A549 (cell line): ENCODE measurements at regions not wholly inside any gene's neighbourhood (a gene's known extent, or its start where the extent isn't known, plus 50 kb on each side); places are given as distances from the start of the nearest gene placed in this dataset.

Source experiments
- ATAC-seq, 2 experiments: fragments of 200-7000 bp in 1 of 2; fragments of >200 bp in 1 of 2; cut with Nextera tagmentation in 1 of 2; cut with Tn5 transposase in 1 of 2; 3 replicates each; pipeline versions ENCODE4 v1.8.0 to v1.9.1; 2018 to 2020; ENCODE audit warnings: mild to moderate bottlenecking in 1 of 2, moderate library complexity in 1 of 2
- CTCF ChIA-PET: fragments of 300-600 bp; sonication (Branson Sonifier 250); formaldehyde crosslinking; extraction: SDS; loops from one replicate; lab custom pipeline; 2021; ENCODE audit warnings: antibody characterized with exemption, inconsistent platforms; lab: Yijun Ruan, JAX
- POLR2A ChIA-PET: fragments of 350-600 bp; formaldehyde crosslinking; extraction: SDS; loops from one replicate; lab custom pipeline; 2021; ENCODE audit warnings: antibody characterized with exemption, inconsistent platforms; lab: Yijun Ruan, JAX
- DNase-seq, 2 experiments: peaks; one replicate each; pipeline versions ENCODE4 v3.0.0 to v3.0.0-alpha.2; 2011 to 2016; ENCODE audit warnings: low read depth in 1 of 2, low spot score in 1 of 2
- FAIRE-seq: peaks from 2 replicates; lab custom pipeline; 2011; peaks lifted over from hg19 to GRCh38; lab: Jason Lieb, UNC
- H3K27ac ChIP-seq, 2 experiments: fragments of >200 bp; sonication (Bioruptor Twin); formaldehyde crosslinking; 3 replicates each; pipeline ENCODE4 v1.5.1; 2016 to 2017
- H3K4me1 ChIP-seq: fragments of >200 bp; sonication (Bioruptor Twin); formaldehyde crosslinking; 3 replicates; pipeline ENCODE4 v1.6.1; 2016
- H3K4me2 ChIP-seq: fragments of >200 bp; sonication (Bioruptor Twin); formaldehyde crosslinking; 3 replicates; pipeline ENCODE4 v1.6.1; 2016
- H3K4me3 ChIP-seq: fragments of >200 bp; sonication (Bioruptor Twin); formaldehyde crosslinking; 3 replicates; pipeline ENCODE4 v1.5.1; 2016
- H3K9me3 ChIP-seq: fragments of >200 bp; sonication (Bioruptor Twin); formaldehyde crosslinking; 3 replicates; pipeline ENCODE4 v1.6.1; 2016
- ATOH8 ChIP-seq: fragments of 250-450 bp; sonication (Bioruptor Pico); IDR thresholded peaks from 2 replicates; pipeline ENCODE4 v1.5.0; 2020; ENCODE audit warnings: low read depth, mild to moderate bottlenecking, moderate library complexity
- CBX8 ChIP-seq: fragments of 200-600 bp; sonication (generic); IDR thresholded peaks from 2 replicates; pipeline ENCODE4 v1.6.1; 2016
- CTCF ChIP-seq: fragments of >200 bp; sonication (Bioruptor Twin); formaldehyde crosslinking; IDR thresholded peaks from 3 replicates; pipeline ENCODE4 v1.5.1; 2016
- FOSB ChIP-seq: fragments of 250-450 bp; sonication (Bioruptor Pico); IDR thresholded peaks from 2 replicates; pipeline ENCODE4 v1.5.0; 2020; ENCODE audit warnings: mild to moderate bottlenecking, moderate library complexity
- FOXS1 ChIP-seq: fragments of 250-450 bp; sonication (Bioruptor Pico); IDR thresholded peaks from 2 replicates; pipeline ENCODE4 v1.5.0; 2020; ENCODE audit warnings: mild to moderate bottlenecking, moderate library complexity
- HES2 ChIP-seq: fragments of >200 bp; sonication (Bioruptor Twin); formaldehyde crosslinking; IDR thresholded peaks from 2 replicates; pipeline ENCODE4 v1.6.1; 2016
- HOXA7 ChIP-seq: fragments of 250-450 bp; sonication (Bioruptor Pico); IDR thresholded peaks from 2 replicates; pipeline ENCODE4 v1.5.0; 2020; ENCODE audit warnings: mild to moderate bottlenecking, moderate library complexity
- HOXB13 ChIP-seq: fragments of 250-450 bp; sonication (Bioruptor Pico); IDR thresholded peaks from 2 replicates; pipeline ENCODE4 v1.5.0; 2020; ENCODE audit warnings: low read depth, mild to moderate bottlenecking, moderate library complexity
- HOXB5 ChIP-seq: fragments of 250-450 bp; sonication (Bioruptor Pico); IDR thresholded peaks from 2 replicates; pipeline ENCODE4 v1.5.0; 2020; ENCODE audit warnings: mild to moderate bottlenecking, moderate library complexity
- JUNB ChIP-seq: fragments of >200 bp; sonication (Bioruptor Twin); formaldehyde crosslinking; IDR thresholded peaks from 2 replicates; pipeline ENCODE4 v1.6.1; 2016
- KDM1A ChIP-seq: fragments of 200-600 bp; sonication (generic); IDR thresholded peaks from 2 replicates; pipeline ENCODE4 v1.6.1; 2016; ENCODE audit warnings: low read depth, mild to moderate bottlenecking
- KDM5A ChIP-seq: fragments of 200-600 bp; sonication (generic); IDR thresholded peaks from 2 replicates; pipeline ENCODE4 v1.6.1; 2016; ENCODE audit warnings: antibody characterized with exemption, mild to moderate bottlenecking
- MAFK ChIP-seq: fragments of 450-650 bp; IDR thresholded peaks from 2 replicates; pipeline ENCODE4 v1.6.1; 2014; ENCODE audit not compliant: partially characterized antibody
- MAZ ChIP-seq: fragments of 150-350 bp; IDR thresholded peaks from 2 replicates; pipeline ENCODE4 v1.6.1; 2014; ENCODE audit warnings: antibody characterized with exemption, low read depth, low read length, borderline replicate concordance
- MYC ChIP-seq: IDR thresholded peaks from 2 replicates; pipeline ENCODE4 v1.6.1; 2012; ENCODE audit warnings: mild to moderate bottlenecking, inconsistent platforms, low read length, improper control_type of control experiment, borderline replicate concordance
- NR3C1 ChIP-seq: fragments of >200 bp; sonication (Bioruptor Twin); formaldehyde crosslinking; IDR thresholded peaks from 3 replicates; pipeline ENCODE4 v1.6.1; 2017
- PBX3 ChIP-seq: IDR thresholded peaks from 2 replicates; pipeline ENCODE4 v1.6.1; 2012
- PHF8 ChIP-seq: fragments of 200-600 bp; sonication (generic); IDR thresholded peaks from 2 replicates; pipeline ENCODE4 v1.6.1; 2016; ENCODE audit warnings: low read depth, mild to moderate bottlenecking, antibody characterized with exemption, moderate library complexity, borderline replicate concordance
- RAD21 ChIP-seq, 2 experiments: fragments of >200 bp in 1 of 2; sonication (Bioruptor Twin) in 1 of 2; formaldehyde crosslinking in 1 of 2; IDR thresholded peaks in 1 of 2; conservative IDR thresholded peaks in 1 of 2; 2 replicates in 1 of 2; 3 replicates in 1 of 2; pipeline ENCODE4 v1.6.1; 2012 to 2018; ENCODE audit warnings: inconsistent platforms in 1 of 2
- RARB ChIP-seq: fragments of 250-450 bp; sonication (Bioruptor Pico); IDR thresholded peaks from 2 replicates; pipeline ENCODE4 v1.8.0; 2021; ENCODE audit warnings: mild to moderate bottlenecking, moderate library complexity
- RCOR1 ChIP-seq: fragments of 150-350 bp; IDR thresholded peaks from 2 replicates; pipeline ENCODE4 v1.6.1; 2014; ENCODE audit warnings: antibody characterized with exemption, low read length, low read depth
- RNF2 ChIP-seq: fragments of 200-600 bp; sonication (generic); IDR thresholded peaks from 2 replicates; pipeline ENCODE4 v1.6.1; 2016; ENCODE audit warnings: low read depth, mild to moderate bottlenecking, antibody characterized with exemption, moderate library complexity, borderline replicate concordance
- SMC3 ChIP-seq: fragments of >200 bp; sonication (Bioruptor Twin); formaldehyde crosslinking; IDR thresholded peaks from 3 replicates; pipeline ENCODE4 v1.6.1; 2018; ENCODE audit warnings: inconsistent platforms
- SREBF2 ChIP-seq: fragments of 450-650 bp; IDR thresholded peaks from 2 replicates; pipeline ENCODE4 v1.6.1; 2014; ENCODE audit warnings: mild to moderate bottlenecking, moderate library complexity
- TP53 ChIP-seq: fragments of 250-450 bp; sonication (Bioruptor Pico); IDR thresholded peaks from 2 replicates; pipeline ENCODE4 v1.5.0; 2021; ENCODE audit warnings: mild to moderate bottlenecking, moderate library complexity
- USF2 ChIP-seq: fragments of 450-650 bp; IDR thresholded peaks from 2 replicates; pipeline ENCODE4 v1.6.1; 2014; ENCODE audit warnings: antibody characterized with exemption
- ZSCAN20 ChIP-seq: fragments of 250-450 bp; sonication (Bioruptor Pico); IDR thresholded peaks from 2 replicates; pipeline ENCODE4 v1.8.0; 2022; ENCODE audit warnings: mild to moderate bottlenecking, moderate library complexity
- WGBS: methylation state at CpG from one replicate; pipeline ENCODE4 v1.1.6; 2017; ENCODE audit errors: missing lambda C conversion rate; 5-methylcytosine and 5-hydroxymethylcytosine counted together

GRCh38 chr13:31919241-31919640, 112.3 kb upstream of the FRY start:
- no peak for FAIRE-seq
- no peak for TF ChIP-seq JUNB
- TF ChIP-seq, all 56 proteins: peak for 0
- ChIA-PET POLR2A (no interaction called here), CTCF (interaction anchor here (1.1 to 5.1 kb wide), 2 partner anchors 10 to 12 kb away, joined by 3 to 33 read pairs; no protein-coding TSS in a partner anchor)
- Histone ChIP-seq H3K9me3 (no peaks in the 10 kb centered on the region), H3K27ac (no peak overlapping the region), H3K4me2 (no peak overlapping the region), H3K4me1 (no peaks in the 10 kb centered on the region), H3K4me3 (no peak overlapping the region)
- DNase-seq (no peak), ATAC-seq (no peak)
- WGBS = 38% methylated on average over 2 of the region's 2 CpGs

GRCh38 chr13:31919971-31920726, 111.4 kb upstream of the FRY start:
- no peaks in the 10 kb centered on the region for H3K4me1 ChIP-seq
- TF ChIP-seq MAFK (no peak), RAD21 (conservative IDR thresholded peaks at IDR 0.05 in 1 of 2, IDR thresholded peaks at IDR 0.05 in 1 of 2) (no peak), RNF2 (no peak), HOXA7 (CRISPR knock-in tag) (no peak), MYC (no peak), CBX8 (no peak), FOSB (CRISPR knock-in tag) (no peak), USF2 (no peak), TP53 (CRISPR knock-in tag) (no peak), SMC3 (no peak), RCOR1 (no peak), KDM1A (no peak), KDM5A (no peak), PHF8 (no peak), HOXB5 (CRISPR knock-in tag) (no peak), ATOH8 (CRISPR knock-in tag) (no peak), NR3C1 (no peak), HES2 (no peak), RARB (no peak), FOXS1 (CRISPR knock-in tag) (no peak)
- TF ChIP-seq, all 56 proteins: peak for 0
- 47% methylated on average over 4 of the region's 4 CpGs for WGBS
- ATAC-seq (no peak), FAIRE-seq (no peak), DNase-seq (no peak)
- ChIA-PET CTCF (interaction anchor here (5.1 kb wide), 1 partner anchor 11 kb away, joined by 33 read pairs; no protein-coding TSS in a partner anchor), POLR2A (no interaction called here)
- Histone ChIP-seq H3K9me3 (no peaks in the 10 kb centered on the region), H3K4me3 (no peak overlapping the region), H3K27ac (no peak overlapping the region), H3K4me2 (no peak overlapping the region)

GRCh38 chr13:31920727-31921100, 110.9 kb upstream of the FRY start:
- FAIRE-seq = no peak
- CTCF ChIA-PET = interaction anchor here (5.1 kb wide), 1 partner anchor 11 kb away, joined by 33 read pairs; no protein-coding TSS in a partner anchor
- Histone ChIP-seq H3K4me1 (no peaks in the 10 kb centered on the region), H3K9me3 (no peaks in the 10 kb centered on the region), H3K4me2 (no peak overlapping the region), H3K27ac (no peak overlapping the region), H3K4me3 (no peak overlapping the region)
- POLR2A ChIA-PET = no interaction called here
- 31% methylated on average over 2 of the region's 2 CpGs for WGBS
- no peak for ATAC-seq
- TF ChIP-seq RAD21 (conservative IDR thresholded peaks at IDR 0.05 in 1 of 2, IDR thresholded peaks at IDR 0.05 in 1 of 2) (no peak), MAFK (no peak), ZSCAN20 (CRISPR knock-in tag) (no peak), RNF2 (no peak), FOSB (CRISPR knock-in tag) (no peak), SMC3 (no peak), CTCF (no peak), HOXB13 (no peak), PBX3 (no peak), MAZ (no peak), SREBF2 (no peak)
- DNase-seq = no peak
